22Rv1 (cell line): ENCODE measurements at regions not wholly inside any gene's neighbourhood (a gene's known extent, or its start where the extent isn't known, plus 50 kb on each side); places are given as distances from the start of the nearest gene placed in this dataset.

ENCODE experiments used
- ZFX ChIP-seq: fragments of 450-650 bp; IDR thresholded peaks from 2 replicates; pipeline ENCODE4 v1.6.1; 2017; ENCODE audit warnings: antibody characterized with exemption, borderline replicate concordance
- TF ChIP-seq, protein P1 (sequence below): fragments of 450-650 bp; IDR thresholded peaks from 2 replicates; pipeline ENCODE4 v1.5.1; 2017; ENCODE audit warnings: mild to moderate bottlenecking

DNA sequence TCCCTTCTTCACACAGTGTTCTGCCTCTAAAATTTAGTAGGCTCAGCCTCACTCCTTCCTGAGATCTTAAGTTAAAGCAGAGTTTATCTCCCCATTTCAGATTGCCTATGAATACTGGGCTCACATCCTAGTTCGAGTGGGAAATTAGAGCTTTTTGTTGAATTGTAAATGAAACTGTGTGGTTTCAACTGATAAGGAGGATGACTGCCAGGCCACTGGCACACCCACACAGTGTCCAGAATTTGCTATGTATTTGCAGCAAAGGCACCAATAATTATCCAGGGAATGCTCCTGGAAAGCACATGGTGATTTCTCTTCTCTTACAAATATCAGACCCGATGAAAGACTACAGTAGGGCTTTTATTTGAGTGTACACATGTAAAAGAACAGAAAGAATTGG, 308.1 kb upstream of the COL8A1 start:
- TF ChIP-seq, protein P1, sequence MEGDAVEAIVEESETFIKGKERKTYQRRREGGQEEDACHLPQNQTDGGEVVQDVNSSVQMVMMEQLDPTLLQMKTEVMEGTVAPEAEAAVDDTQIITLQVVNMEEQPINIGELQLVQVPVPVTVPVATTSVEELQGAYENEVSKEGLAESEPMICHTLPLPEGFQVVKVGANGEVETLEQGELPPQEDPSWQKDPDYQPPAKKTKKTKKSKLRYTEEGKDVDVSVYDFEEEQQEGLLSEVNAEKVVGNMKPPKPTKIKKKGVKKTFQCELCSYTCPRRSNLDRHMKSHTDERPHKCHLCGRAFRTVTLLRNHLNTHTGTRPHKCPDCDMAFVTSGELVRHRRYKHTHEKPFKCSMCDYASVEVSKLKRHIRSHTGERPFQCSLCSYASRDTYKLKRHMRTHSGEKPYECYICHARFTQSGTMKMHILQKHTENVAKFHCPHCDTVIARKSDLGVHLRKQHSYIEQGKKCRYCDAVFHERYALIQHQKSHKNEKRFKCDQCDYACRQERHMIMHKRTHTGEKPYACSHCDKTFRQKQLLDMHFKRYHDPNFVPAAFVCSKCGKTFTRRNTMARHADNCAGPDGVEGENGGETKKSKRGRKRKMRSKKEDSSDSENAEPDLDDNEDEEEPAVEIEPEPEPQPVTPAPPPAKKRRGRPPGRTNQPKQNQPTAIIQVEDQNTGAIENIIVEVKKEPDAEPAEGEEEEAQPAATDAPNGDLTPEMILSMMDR = no peak
- TF ChIP-seq ZFX = no peak
